Smooth muscle cell (in vitro differentiated cells): ENCODE measurements at regions not wholly inside any gene's neighbourhood (a gene's known extent, or its start where the extent isn't known, plus 50 kb on each side); places are given as distances from the start of the nearest gene placed in this dataset.
"Not testable (repeated sequence)": the region's sequence is repeated elsewhere in the genome, so short reads cannot be mapped to it uniquely, and the experiment has no call there.

ENCODE experiments used
- DNase-seq: peaks from one replicate; lab custom pipeline; 2025; ENCODE audit not compliant: unreplicated experiment; lab: John Stamatoyannopoulos, UW
- H2AFZ ChIP-seq: fragments of 200-600 bp; sonication (generic); 2 replicates; pipeline ENCODE4 v1.6.0; 2016; ENCODE audit warnings: antibody characterized with exemption, low read depth, mild to moderate bottlenecking
- H3F3A ChIP-seq: fragments of 200-600 bp; sonication (generic); 2 replicates; pipeline ENCODE4 v1.6.0; 2017; ENCODE audit warnings: antibody characterized with exemption, low read depth
- H3K27ac ChIP-seq: fragments of 200-600 bp; sonication (generic); 2 replicates; pipeline ENCODE4 v1.5.1; 2016; ENCODE audit warnings: low read depth, mild to moderate bottlenecking
- H3K27me3 ChIP-seq: fragments of 200-600 bp; sonication (generic); 2 replicates; pipeline ENCODE4 v1.6.1; 2016; ENCODE audit warnings: low read depth, mild to moderate bottlenecking
- H3K36me3 ChIP-seq: fragments of 200-600 bp; sonication (generic); 2 replicates; pipeline ENCODE4 v1.5.1; 2016; ENCODE audit warnings: low read depth
- H3K4me1 ChIP-seq: fragments of 200-600 bp; sonication (generic); 2 replicates; pipeline ENCODE4 v1.5.1; 2016; ENCODE audit warnings: low read depth
- H3K4me2 ChIP-seq: fragments of 200-600 bp; sonication (generic); 2 replicates; pipeline ENCODE4 v1.6.0; 2016; ENCODE audit warnings: mild to moderate bottlenecking
- H3K4me3 ChIP-seq: fragments of 200-600 bp; sonication (generic); 2 replicates; pipeline ENCODE4 v1.5.1; 2016; ENCODE audit warnings: mild to moderate bottlenecking
- H3K79me2 ChIP-seq: fragments of 200-600 bp; sonication (generic); 2 replicates; pipeline ENCODE4 v1.6.0; 2016; ENCODE audit warnings: low read depth, mild to moderate bottlenecking
- H3K9ac ChIP-seq: fragments of 200-600 bp; sonication (generic); 2 replicates; pipeline ENCODE4 v1.6.0; 2016; ENCODE audit warnings: low read depth
- H3K9me3 ChIP-seq: fragments of 200-600 bp; sonication (generic); replicated peaks from 2 replicates; pipeline ENCODE4 v1.5.1; 2016; ENCODE audit warnings: low read depth
- H4K20me1 ChIP-seq: fragments of 200-600 bp; sonication (generic); 2 replicates; pipeline ENCODE4 v1.6.0; 2016; ENCODE audit warnings: low read depth
- CTCF ChIP-seq: fragments of 200-600 bp; sonication (generic); IDR thresholded peaks from 2 replicates; pipeline ENCODE4 v1.5.1; 2017; ENCODE audit warnings: borderline replicate concordance, mild to moderate bottlenecking, antibody characterized with exemption; ENCODE audit not compliant: insufficient read depth, poor library complexity, severe bottlenecking
- WGBS: methylation state at CpG from one replicate; pipeline ENCODE4 v1.1.7; 2016; ENCODE audit warnings: low lambda C conversion rate; 5-methylcytosine and 5-hydroxymethylcytosine counted together

DNA sequence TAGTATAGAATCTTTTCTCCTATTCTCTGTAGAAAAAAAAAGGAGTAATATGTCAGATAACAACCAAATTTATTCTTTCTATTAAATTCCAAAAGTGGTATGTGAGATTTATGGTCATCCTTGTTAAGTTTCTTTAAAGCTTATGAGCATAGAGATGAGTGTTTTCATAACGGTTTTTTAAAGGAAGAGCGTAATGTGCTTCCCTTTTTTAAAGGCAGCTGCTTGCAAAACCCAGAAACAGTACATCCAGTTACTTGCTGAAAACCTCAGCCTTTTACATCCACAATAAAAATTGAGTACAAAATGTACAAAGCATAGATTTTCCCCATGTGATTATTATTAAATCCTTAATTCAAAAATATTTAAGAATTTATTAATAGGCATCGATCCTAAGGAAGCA is 53.6 kb upstream of the CD163 start:
- Histone ChIP-seq H3K36me3 (no peaks in the 10 kb centered on the region), H3F3A (no peaks in the 10 kb centered on the region), H4K20me1 (no peaks in the 10 kb centered on the region), H3K9me3 (no peaks in the 10 kb centered on the region), H3K4me3 (no peak overlapping the region), H3K27ac (no peak overlapping the region), H3K9ac (no peak overlapping the region), H3K79me2 (no peaks in the 10 kb centered on the region), H3K4me2 (no peak overlapping the region), H3K4me1 (peaks cover 7% of the 10 kb centered on the region), H2AFZ (peak overlapping the region; percentile 72), H3K27me3 (no peaks in the 10 kb centered on the region)
- no peak for DNase-seq
- WGBS: 73% methylated on average over 3 of the region's 3 CpGs
- TF ChIP-seq CTCF: no peak

GRCh38 chr12:7555752-7556151 is 52.2 kb upstream of the CD163 start:
- Histone ChIP-seq H3K4me3 (peak overlapping the region; percentile 20), H3K4me1 (peaks cover 7% of the 10 kb centered on the region), H3K9ac (peak overlapping the region; percentile 33), H3K36me3 (no peaks in the 10 kb centered on the region), H2AFZ (peak overlapping the region; percentile 94), H3K79me2 (no peaks in the 10 kb centered on the region), H3F3A (no peaks in the 10 kb centered on the region), H3K27ac (peak overlapping the region; percentile 90), H3K4me2 (peak overlapping the region; percentile 72), H3K27me3 (no peaks in the 10 kb centered on the region), H3K9me3 (no peaks in the 10 kb centered on the region), H4K20me1 (no peaks in the 10 kb centered on the region)
- 34% methylated on average over 3 of the region's 3 CpGs for WGBS
- no peak for DNase-seq
- no peak for TF ChIP-seq CTCF

DNA sequence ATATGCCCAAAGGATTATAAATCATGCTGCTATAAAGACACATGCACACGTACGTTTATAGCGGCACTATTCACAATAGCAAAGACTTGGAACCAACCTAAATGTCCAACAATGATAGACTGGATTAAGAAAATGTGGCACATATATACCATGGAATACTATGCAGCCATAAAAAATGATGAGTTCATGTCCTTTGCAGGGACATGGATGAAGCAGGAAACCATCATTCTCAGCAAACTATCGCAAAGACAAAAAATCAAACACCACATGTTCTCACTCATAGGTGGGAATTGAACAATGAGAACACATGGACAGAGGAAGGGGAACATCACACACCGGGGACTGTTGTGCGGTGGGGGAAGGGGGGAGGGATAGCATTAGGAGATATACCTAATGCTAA is 51.3 kb upstream of the CD163 start:
- not testable (repeated sequence) for H3K4me3 ChIP-seq, H3K4me1 ChIP-seq, H3K36me3 ChIP-seq, H3K4me2 ChIP-seq, H3F3A ChIP-seq, DNase-seq, H3K27ac ChIP-seq, H4K20me1 ChIP-seq, H3K9ac ChIP-seq, H3K79me2 ChIP-seq, H2AFZ ChIP-seq, H3K27me3 ChIP-seq, H3K9me3 ChIP-seq
- WGBS: 96% methylated on average over 6 of the region's 6 CpGs
